ENCODE measurements at regions not wholly inside any gene's neighbourhood (a gene's known extent, or its start where the extent isn't known, plus 50 kb on each side); places are given as distances from the start of the nearest gene placed in this dataset.

- TF ChIP-seq CTCF (IDR thresholded peaks at IDR 0.05), result no peak
Measured at GRCh38 chr11:90589735-90590134, 366.9 kb upstream of the CHORDC1 start.

GRCh38 chr11:90587896-90588295 lies 365.0 kb upstream of the CHORDC1 start:
- TF ChIP-seq CTCF (IDR thresholded peaks at IDR 0.05), result no peak

- TF ChIP-seq CTCF (IDR thresholded peaks at IDR 0.05), result no peak
Measured at GRCh38 chr11:90585491-90585890, 362.6 kb upstream of the CHORDC1 start.

GRCh38 chr11:90564531-90564930 lies 341.7 kb upstream of the CHORDC1 start:
- TF ChIP-seq CTCF (IDR thresholded peaks at IDR 0.05), result no peak

- TF ChIP-seq CTCF (IDR thresholded peaks at IDR 0.05), result no peak
Measured at GRCh38 chr11:90558328-90558865, 335.5 kb upstream of the CHORDC1 start.

GRCh38 chr11:90556606-90557005 lies 333.8 kb upstream of the CHORDC1 start:
- TF ChIP-seq CTCF (IDR thresholded peaks at IDR 0.05), result no peak

- no peak for TF ChIP-seq CTCF (IDR thresholded peaks at IDR 0.05)
Measured at GRCh38 chr11:90556026-90556425, 333.2 kb upstream of the CHORDC1 start.

GRCh38 chr11:90555477-90555876 lies 332.6 kb upstream of the CHORDC1 start:
- TF ChIP-seq CTCF (IDR thresholded peaks at IDR 0.05), result no peak

All from LNCAP (cell line).